GM23338 (cell line): ENCODE measurements at regions not wholly inside any gene's neighbourhood (a gene's known extent, or its start where the extent isn't known, plus 50 kb on each side); places are given as distances from the start of the nearest gene placed in this dataset.

ENCODE experiments used
- ATAC-seq: fragments of 200-7000 bp; cut with Tn5 transposase; 3 replicates; pipeline ENCODE4 v1.9.1; 2020
- DNase-seq: peaks from one replicate; pipeline ENCODE4 v3.0.0-alpha.2; 2015; ENCODE audit warnings: low spot score
- H2AFZ ChIP-seq: fragments of 200-600 bp; sonication (generic); 2 replicates; pipeline ENCODE4 v1.8.0; 2016; ENCODE audit warnings: antibody characterized with exemption, mild to moderate bottlenecking, moderate library complexity
- H3F3A ChIP-seq: fragments of 200-600 bp; sonication (generic); replicated peaks from 2 replicates; pipeline ENCODE4 v1.8.0; 2017; ENCODE audit warnings: antibody characterized with exemption, mixed run types, low read depth
- H3K27ac ChIP-seq: fragments of 200-600 bp; sonication (generic); 2 replicates; pipeline ENCODE4 v1.6.1; 2016; ENCODE audit warnings: low read depth
- H3K27me3 ChIP-seq: fragments of 200-600 bp; sonication (generic); 2 replicates; pipeline ENCODE4 v1.8.0; 2016; ENCODE audit warnings: mild to moderate bottlenecking, mixed run types, moderate library complexity; ENCODE audit not compliant: insufficient read depth
- H3K36me3 ChIP-seq: fragments of 200-600 bp; sonication (generic); 2 replicates; pipeline ENCODE4 v1.8.0; 2016; ENCODE audit warnings: mild to moderate bottlenecking; ENCODE audit not compliant: insufficient read depth
- H3K4me1 ChIP-seq: fragments of 200-600 bp; sonication (generic); 2 replicates; pipeline ENCODE4 v1.8.0; 2016; ENCODE audit warnings: mild to moderate bottlenecking, moderate library complexity; ENCODE audit not compliant: insufficient read depth
- H3K4me2 ChIP-seq: fragments of 200-600 bp; sonication (generic); 2 replicates; pipeline ENCODE4 v1.7.1; 2017; ENCODE audit warnings: mixed run types
- H3K4me3 ChIP-seq: fragments of 200-600 bp; sonication (generic); 2 replicates; pipeline ENCODE4 v1.6.1; 2016; ENCODE audit warnings: mixed run types
- H3K79me2 ChIP-seq: fragments of 200-600 bp; sonication (generic); replicated peaks from 2 replicates; pipeline ENCODE4 v1.8.0; 2017; ENCODE audit warnings: mild to moderate bottlenecking; ENCODE audit not compliant: insufficient read depth
- H3K9me2 ChIP-seq: fragments of 200-600 bp; sonication (generic); 2 replicates; pipeline ENCODE4 v1.8.0; 2017; ENCODE audit not compliant: insufficient read depth
- H4K20me1 ChIP-seq: fragments of 200-600 bp; sonication (generic); replicated peaks from 2 replicates; pipeline ENCODE4 v1.8.0; 2017; ENCODE audit warnings: mild to moderate bottlenecking; ENCODE audit not compliant: insufficient read depth
- H3K27ac Mint-ChIP-seq: 2 replicates; pipeline ENCODE4 v1.8.0; 2020; ENCODE audit warnings: inconsistent platforms, mild to moderate bottlenecking, moderate library complexity, mixed read lengths
- H3K27me3 Mint-ChIP-seq: 3 replicates; pipeline ENCODE4 v1.8.0; 2022; ENCODE audit warnings: low read depth, mild to moderate bottlenecking, moderate library complexity, mixed read lengths, inconsistent platforms; ENCODE audit not compliant: insufficient read depth, poor library complexity
- H3K36me3 Mint-ChIP-seq: 3 replicates; pipeline ENCODE4 v1.8.0; 2021; ENCODE audit warnings: low read depth, mild to moderate bottlenecking, inconsistent platforms, moderate library complexity, mixed read lengths
- H3K4me1 Mint-ChIP-seq: 3 replicates; pipeline ENCODE4 v1.8.0; 2020; ENCODE audit warnings: mild to moderate bottlenecking, inconsistent platforms, mixed read lengths
- H3K4me3 Mint-ChIP-seq: 3 replicates; pipeline ENCODE4 v1.8.0; 2021; ENCODE audit warnings: moderate library complexity, mild to moderate bottlenecking, inconsistent platforms, mixed read lengths
- H3K9me3 Mint-ChIP-seq: 3 replicates; pipeline ENCODE4 v1.8.0; 2020; ENCODE audit warnings: moderate library complexity, mild to moderate bottlenecking, inconsistent platforms, mixed read lengths
- ETS1 ChIP-seq: IDR thresholded peaks from 2 replicates; pipeline ENCODE4 v1.6.1; 2016; ENCODE audit warnings: antibody characterized with exemption
- EZH2 ChIP-seq: fragments of 200-600 bp; sonication (generic); IDR thresholded peaks from one replicate; pipeline ENCODE4 v1.8.0; 2017; ENCODE audit warnings: antibody characterized with exemption, mild to moderate bottlenecking, low read depth; ENCODE audit not compliant: unreplicated experiment
- EZH2phosphoT487 ChIP-seq: fragments of 200-600 bp; sonication (generic); IDR thresholded peaks from one replicate; pipeline ENCODE4 v1.8.1; 2018; ENCODE audit warnings: antibody characterized with exemption; ENCODE audit not compliant: unreplicated experiment
- JUNB ChIP-seq: IDR thresholded peaks from one replicate; pipeline ENCODE4 v1.6.1; 2016; ENCODE audit warnings: antibody characterized with exemption; ENCODE audit not compliant: unreplicated experiment
- NANOG ChIP-seq: IDR thresholded peaks from 2 replicates; pipeline ENCODE4 v1.6.1; 2016; ENCODE audit warnings: antibody characterized with exemption, borderline replicate concordance
- POLR2AphosphoS5 ChIP-seq: IDR thresholded peaks from 2 replicates; pipeline ENCODE4 v1.6.1; 2016; ENCODE audit warnings: antibody characterized with exemption, low read depth
- REST ChIP-seq: IDR thresholded peaks from one replicate; pipeline ENCODE4 v1.6.1; 2018; ENCODE audit warnings: antibody characterized with exemption; ENCODE audit not compliant: unreplicated experiment
- STAT1 ChIP-seq: IDR thresholded peaks from one replicate; pipeline ENCODE4 v1.6.1; 2016; ENCODE audit warnings: antibody characterized with exemption; ENCODE audit not compliant: unreplicated experiment
- ZNF114 ChIP-seq: fragments of 250-450 bp; sonication (Bioruptor Pico); IDR thresholded peaks from 2 replicates; pipeline ENCODE4 v1.5.0; 2020; ENCODE audit warnings: mild to moderate bottlenecking, moderate library complexity
- ZNF331 ChIP-seq: fragments of 250-450 bp; sonication (Bioruptor Pico); IDR thresholded peaks from 2 replicates; pipeline ENCODE4 v1.5.0; 2020; ENCODE audit warnings: low read depth, mild to moderate bottlenecking, moderate library complexity
- TF ChIP-seq, protein P1 (sequence below): fragments of 250-450 bp; sonication (Bioruptor Pico); IDR thresholded peaks from 2 replicates; pipeline ENCODE4 v1.5.0; 2020; ENCODE audit warnings: mild to moderate bottlenecking, moderate library complexity

GRCh38 chr2:12649602-12650400, 66.9 kb upstream of the TRIB2 start (continued):
- TF ChIP-seq REST, result no peak
- no peak for TF ChIP-seq NANOG
- TF ChIP-seq EZH2, result no peak
- TF ChIP-seq ETS1, result no peak
- no peak for TF ChIP-seq STAT1
- no peak for TF ChIP-seq JUNB
- TF ChIP-seq ZNF331 (CRISPR knock-in tag), result no peak

- H3K4me2 ChIP-seq, result no peak overlapping the region
- no peaks in the 10 kb centered on the region for H3K27me3 Mint-ChIP-seq
- H3K27ac ChIP-seq, result no peak overlapping the region
- no peak overlapping the region for H2AFZ ChIP-seq
- H3K4me3 ChIP-seq, result no peak overlapping the region
- no peaks in the 10 kb centered on the region for H3K79me2 ChIP-seq
- no peak overlapping the region for H3K27ac Mint-ChIP-seq
- no peaks in the 10 kb centered on the region for H3F3A ChIP-seq
- ATAC-seq (no peak), DNase-seq (no peak)
- peaks cover 6% of the 10 kb centered on the region; the same call in 1 of the 2 replicates for H3K9me2 ChIP-seq
- H3K27me3 ChIP-seq, result no peaks in the 10 kb centered on the region
- H3K4me1 ChIP-seq, result no peaks in the 10 kb centered on the region
- no peaks in the 10 kb centered on the region for H3K36me3 Mint-ChIP-seq
- H3K9me3 Mint-ChIP-seq, result peaks cover 4% of the 10 kb centered on the region; the same call in 2 of the 3 replicates
- H4K20me1 ChIP-seq, result no peaks in the 10 kb centered on the region
- no peaks in the 10 kb centered on the region for H3K36me3 ChIP-seq
- H3K4me3 Mint-ChIP-seq, result no peak overlapping the region
- no peaks in the 10 kb centered on the region for H3K4me1 Mint-ChIP-seq
- TF ChIP-seq ZNF114 (no peak), EZH2phosphoT487 (no peak), EZH2 (no peak), POLR2AphosphoS5 (no peak)
- TF ChIP-seq, protein P1, sequence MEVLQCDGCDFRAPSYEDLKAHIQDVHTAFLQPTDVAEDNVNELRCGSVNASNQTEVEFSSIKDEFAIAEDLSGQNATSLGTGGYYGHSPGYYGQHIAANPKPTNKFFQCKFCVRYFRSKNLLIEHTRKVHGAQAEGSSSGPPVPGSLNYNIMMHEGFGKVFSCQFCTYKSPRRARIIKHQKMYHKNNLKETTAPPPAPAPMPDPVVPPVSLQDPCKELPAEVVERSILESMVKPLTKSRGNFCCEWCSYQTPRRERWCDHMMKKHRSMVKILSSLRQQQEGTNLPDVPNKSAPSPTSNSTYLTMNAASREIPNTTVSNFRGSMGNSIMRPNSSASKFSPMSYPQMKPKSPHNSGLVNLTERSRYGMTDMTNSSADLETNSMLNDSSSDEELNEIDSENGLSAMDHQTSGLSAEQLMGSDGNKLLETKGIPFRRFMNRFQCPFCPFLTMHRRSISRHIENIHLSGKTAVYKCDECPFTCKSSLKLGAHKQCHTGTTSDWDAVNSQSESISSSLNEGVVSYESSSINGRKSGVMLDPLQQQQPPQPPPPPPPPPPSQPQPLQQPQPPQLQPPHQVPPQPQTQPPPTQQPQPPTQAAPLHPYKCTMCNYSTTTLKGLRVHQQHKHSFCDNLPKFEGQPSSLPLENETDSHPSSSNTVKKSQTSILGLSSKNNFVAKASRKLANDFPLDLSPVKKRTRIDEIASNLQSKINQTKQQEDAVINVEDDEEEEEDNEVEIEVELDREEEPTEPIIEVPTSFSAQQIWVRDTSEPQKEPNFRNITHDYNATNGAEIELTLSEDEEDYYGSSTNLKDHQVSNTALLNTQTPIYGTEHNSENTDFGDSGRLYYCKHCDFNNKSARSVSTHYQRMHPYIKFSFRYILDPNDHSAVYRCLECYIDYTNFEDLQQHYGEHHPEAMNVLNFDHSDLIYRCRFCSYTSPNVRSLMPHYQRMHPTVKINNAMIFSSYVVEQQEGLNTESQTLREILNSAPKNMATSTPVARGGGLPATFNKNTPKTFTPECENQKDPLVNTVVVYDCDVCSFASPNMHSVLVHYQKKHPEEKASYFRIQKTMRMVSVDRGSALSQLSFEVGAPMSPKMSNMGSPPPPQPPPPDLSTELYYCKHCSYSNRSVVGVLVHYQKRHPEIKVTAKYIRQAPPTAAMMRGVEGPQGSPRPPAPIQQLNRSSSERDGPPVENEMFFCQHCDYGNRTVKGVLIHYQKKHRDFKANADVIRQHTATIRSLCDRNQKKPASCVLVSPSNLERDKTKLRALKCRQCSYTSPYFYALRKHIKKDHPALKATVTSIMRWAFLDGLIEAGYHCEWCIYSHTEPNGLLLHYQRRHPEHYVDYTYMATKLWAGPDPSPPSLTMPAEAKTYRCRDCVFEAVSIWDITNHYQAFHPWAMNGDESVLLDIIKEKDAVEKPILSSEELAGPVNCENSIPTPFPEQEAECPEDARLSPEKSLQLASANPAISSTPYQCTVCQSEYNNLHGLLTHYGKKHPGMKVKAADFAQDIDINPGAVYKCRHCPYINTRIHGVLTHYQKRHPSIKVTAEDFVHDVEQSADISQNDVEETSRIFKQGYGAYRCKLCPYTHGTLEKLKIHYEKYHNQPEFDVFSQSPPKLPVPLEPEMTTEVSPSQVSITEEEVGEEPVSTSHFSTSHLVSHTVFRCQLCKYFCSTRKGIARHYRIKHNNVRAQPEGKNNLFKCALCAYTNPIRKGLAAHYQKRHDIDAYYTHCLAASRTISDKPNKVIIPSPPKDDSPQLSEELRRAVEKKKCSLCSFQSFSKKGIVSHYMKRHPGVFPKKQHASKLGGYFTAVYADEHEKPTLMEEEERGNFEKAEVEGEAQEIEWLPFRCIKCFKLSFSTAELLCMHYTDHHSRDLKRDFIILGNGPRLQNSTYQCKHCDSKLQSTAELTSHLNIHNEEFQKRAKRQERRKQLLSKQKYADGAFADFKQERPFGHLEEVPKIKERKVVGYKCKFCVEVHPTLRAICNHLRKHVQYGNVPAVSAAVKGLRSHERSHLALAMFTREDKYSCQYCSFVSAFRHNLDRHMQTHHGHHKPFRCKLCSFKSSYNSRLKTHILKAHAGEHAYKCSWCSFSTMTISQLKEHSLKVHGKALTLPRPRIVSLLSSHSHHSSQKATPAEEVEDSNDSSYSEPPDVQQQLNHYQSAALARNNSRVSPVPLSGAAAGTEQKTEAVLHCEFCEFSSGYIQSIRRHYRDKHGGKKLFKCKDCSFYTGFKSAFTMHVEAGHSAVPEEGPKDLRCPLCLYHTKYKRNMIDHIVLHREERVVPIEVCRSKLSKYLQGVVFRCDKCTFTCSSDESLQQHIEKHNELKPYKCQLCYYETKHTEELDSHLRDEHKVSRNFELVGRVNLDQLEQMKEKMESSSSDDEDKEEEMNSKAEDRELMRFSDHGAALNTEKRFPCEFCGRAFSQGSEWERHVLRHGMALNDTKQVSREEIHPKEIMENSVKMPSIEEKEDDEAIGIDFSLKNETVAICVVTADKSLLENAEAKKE, result no peak
Measured at GRCh38 chr2:12651641-12652040, 65.1 kb upstream of the TRIB2 start.
